NCI-H187 (cell line): ENCODE measurements at regions not wholly inside any gene's neighbourhood (a gene's known extent, or its start where the extent isn't known, plus 50 kb on each side); places are given as distances from the start of the nearest gene placed in this dataset.
"Not testable (repeated sequence)": the region's sequence is repeated elsewhere in the genome, so short reads cannot be mapped to it uniquely, and the experiment has no call there.

Experiments
- DNase-seq, 2 experiments: peaks; one replicate each; lab custom pipeline; 2025; lab: John Stamatoyannopoulos, UW

DNA sequence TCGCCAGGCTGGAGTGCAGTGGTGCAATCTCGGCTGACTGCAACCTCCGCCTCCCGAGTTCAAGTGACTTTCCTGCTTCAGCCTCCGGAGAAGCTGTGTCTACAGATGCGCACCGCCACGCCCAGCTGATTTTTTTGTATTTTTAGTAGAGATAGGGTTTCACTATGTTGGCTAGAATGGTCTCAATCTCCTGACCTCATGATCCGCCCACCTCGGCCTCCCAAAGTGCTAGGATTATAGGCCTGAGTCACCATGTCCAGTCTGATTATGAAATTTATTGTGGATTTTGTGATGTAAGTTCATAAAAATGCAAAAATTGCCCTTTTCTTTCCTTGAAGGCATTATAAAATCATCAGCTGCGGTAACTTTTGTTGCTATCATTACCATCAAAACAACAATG lies 1688.3 kb upstream of the ADGRL3 start:
- not testable (repeated sequence) for DNase-seq

DNA sequence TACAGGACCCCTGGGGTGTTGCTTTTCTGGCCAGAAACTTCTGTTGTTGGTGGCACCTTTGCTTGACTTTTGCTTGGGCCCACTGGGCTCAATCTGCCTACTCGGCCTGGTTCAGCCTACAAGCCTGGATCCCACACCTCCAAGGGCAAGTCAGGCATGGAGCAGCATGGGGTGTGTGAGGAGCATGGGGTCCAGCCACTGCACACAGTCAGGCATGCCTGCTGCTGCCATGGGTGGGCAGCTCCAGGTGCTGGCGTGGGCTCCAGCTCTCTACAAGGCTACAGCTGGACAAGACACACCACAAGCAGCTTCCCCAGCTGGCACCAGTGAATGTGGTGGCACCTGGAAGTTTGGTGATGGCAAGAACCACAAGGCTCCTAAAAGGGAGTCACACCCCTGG lies 1683.1 kb upstream of the ADGRL3 start:
- DNase-seq: no peak

DNA sequence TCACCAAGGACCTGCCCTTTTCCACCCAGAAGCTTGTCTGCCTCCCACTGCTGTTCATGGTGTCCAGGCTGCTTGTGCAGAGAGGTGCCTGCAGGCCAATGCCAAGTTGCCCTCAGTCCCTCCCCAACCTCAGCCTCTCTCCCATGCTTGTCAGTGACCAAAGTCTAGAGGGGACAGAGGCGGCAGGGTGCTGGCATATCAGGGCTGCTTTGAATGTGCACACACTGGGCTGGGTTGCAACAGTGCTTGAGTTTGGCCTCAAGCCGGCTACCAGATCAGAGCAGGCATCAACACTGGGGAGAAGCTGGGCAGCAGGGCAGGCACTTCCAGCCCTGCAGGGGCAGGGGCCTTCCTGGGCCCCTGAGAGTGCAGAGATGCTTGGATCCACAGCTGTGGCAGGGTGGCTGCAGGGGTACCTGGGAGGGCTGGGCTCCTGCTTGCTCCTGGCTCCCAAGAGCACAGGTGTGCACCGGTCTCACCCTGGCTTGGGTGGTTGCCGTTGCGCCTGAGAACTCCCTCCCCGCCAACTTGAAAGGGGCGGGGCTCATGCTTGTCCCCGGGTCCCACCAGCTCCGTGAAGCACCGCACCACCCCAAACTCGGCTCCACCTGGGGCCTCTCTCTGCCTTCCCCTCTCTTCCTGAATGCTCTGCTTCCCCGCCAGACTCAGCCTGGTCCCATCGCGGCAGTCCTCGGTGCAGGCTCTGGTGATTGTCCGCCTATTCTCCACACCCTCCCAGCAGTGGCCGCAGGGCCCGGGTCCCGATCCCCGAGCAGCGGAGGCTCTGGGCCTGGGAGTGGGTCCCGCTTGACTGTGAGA lies 1681.9 kb upstream of the ADGRL3 start:
- DNase-seq: no peak

DNA sequence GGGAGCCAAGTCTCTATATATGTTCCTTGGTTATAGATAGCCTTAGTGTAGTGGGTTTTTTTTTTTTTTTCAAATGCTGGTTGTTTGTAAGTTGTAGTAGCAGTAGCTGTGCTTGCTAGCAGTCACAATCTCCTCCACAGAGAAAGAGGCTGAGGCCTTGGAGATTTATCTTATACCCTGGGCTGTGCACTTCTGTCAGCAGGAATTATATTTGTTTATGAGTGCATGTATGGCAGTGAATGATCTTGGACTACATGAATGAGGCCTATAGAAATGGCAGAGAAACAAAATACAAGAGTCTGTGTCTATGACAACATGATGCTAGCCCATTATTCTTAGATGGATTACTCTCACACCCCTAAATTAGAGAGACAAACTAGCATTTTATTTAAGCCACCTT lies 1674.2 kb upstream of the ADGRL3 start:
- no peak for DNase-seq

DNA sequence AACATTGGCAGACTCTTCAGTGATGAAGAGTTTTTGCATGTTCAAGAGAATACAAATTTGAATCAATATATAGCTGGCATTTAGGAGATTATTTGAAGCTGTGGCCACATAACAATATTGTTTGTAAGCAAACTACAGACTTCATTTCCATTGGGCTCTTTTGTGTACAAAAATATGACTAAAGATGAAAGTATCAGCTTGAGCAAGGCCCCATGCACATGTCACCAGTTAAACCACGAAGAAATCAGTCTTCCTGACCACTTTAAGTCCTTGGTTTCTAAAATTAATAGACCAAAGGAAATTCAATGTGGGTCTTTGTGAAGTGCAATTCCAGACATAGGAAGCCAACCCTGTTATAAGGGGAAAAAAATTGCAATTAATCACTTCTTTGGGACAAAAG lies 1664.6 kb upstream of the ADGRL3 start:
- DNase-seq: no peak

DNA sequence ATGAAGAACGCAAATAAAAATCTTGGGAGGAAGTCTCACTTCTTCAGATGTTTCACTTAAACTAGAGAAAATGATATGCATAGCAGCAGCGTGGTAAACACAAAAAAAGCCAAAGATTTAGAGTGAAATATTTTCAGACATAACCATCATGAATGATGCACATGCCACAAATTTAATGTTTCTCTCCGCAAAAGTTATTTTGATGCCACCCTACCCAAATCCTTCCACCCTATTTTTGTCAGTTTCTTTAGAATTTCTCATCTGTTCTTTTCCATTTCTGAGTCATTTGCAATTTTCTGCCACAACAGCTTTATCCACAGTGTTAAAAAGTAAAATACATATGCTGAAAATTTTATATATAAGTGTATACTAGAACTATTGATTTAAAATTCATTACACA lies 1663.7 kb upstream of the ADGRL3 start:
- DNase-seq: no peak

DNA sequence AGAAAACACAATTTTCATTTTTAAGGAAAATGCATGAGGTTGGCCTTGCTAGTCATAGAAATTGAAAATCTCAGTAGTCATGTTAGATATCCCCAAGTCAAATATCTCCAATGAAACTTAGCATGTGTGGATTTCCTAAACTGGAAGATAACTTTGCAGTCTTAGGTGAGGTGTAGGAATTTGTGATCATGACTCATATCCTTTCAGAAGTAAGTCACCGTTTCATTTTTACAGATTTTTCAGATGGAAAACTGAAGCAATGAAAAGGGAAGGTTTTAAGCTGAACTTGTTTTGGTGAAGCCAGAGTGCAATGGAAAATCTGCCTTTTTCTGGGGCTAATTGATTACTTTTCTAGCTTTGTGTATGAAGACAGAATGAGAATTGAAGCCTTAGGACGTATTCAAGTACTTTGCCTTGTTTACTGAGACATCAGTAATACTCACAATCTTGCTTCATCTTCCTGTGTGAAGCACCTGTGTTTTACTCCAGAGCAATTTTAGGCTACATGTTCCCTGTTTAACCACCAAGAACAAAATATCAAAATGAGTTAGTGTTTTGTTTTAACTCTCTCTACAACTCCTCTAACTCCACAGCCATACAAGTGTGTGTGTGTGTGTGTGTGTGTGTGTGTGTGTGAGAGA lies 1662.8 kb upstream of the ADGRL3 start:
- no peak for DNase-seq

DNA sequence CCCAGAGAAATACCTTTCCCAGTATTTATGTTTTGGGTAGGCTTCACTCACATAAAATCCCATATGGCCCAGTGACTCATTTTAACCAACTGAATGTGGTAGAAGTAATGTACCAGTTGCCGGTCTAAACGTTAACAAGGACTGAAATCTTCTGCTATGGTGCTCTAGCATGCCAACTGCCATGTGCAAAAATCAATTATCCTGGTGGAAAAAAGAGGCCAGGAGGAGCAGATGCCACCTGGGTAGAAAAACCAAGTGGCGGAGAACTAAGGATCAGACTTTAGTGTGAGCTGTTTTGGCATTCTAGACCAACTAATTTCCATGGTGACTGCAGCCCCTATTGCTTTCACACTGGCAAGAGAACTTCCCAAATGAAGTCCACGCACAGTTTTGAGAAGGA lies 1660.7 kb upstream of the ADGRL3 start:
- DNase-seq: no peak

DNA sequence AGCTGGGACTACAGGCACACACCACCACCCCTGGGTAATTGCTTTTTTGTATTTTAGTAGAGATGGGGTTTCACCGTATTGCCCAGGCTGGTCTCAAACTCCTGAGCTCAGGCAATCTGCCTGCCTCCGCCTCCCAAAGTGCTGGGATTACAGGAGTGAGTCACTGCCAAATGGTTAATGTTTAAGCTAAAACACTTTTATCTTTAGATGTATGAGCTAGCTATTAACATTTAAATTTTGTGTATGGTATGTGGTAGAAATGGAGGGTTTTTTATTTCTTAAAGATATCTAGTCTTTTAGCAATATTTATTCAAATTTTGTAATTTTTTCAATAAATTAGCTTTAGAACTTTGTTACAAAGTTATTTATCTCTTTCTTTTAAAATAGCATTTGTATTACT lies 1659.8 kb upstream of the ADGRL3 start:
- no peak for DNase-seq

DNA sequence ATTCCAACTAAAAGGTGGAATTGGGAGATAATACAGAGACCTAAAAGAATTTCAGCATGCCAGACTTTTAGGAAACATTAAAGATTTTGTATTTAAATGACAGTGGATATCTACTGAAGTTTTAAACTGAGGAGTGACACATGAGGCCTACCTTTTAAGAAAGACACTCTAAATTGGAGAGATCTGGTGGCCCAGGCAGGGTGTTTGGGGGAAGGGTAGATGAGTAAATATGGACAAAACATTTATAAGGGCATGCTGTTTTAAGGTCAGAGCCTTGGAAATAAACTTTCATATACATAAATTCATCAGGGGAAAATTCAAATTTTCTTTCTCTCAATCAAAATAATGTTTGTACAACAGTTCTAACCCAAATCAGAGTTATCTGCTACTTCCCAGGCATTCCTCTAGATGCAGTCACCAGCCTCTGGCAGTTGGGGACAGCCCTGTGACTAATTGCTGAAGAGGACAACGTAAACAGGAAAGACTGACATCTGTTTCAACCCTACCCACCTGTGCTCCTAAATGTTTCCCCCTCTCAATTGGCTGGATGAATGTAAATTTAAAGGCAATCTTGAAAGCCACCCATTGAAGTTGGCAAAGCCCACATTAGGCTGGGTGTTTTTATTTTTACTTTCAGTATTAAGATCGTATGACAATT lies 1646.9 kb upstream of the ADGRL3 start:
- no peak for DNase-seq

DNA sequence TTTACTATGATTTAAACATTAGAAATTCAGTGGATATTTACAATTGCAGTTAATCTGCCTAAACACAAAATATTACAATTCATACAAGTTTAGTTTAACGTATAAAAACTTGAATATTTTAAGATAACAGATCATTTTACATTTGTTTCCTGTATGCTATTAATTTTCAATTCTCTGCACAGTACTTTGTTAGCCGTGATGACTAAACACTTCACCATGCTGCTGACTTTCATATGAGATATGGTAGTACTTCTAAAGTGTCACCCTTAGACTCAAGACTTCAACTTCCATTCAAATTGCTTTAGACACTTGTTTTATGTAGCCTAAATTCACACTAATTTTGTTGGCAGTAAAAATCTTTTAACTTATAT lies 1646.4 kb upstream of the ADGRL3 start:
- DNase-seq: no peak

DNA sequence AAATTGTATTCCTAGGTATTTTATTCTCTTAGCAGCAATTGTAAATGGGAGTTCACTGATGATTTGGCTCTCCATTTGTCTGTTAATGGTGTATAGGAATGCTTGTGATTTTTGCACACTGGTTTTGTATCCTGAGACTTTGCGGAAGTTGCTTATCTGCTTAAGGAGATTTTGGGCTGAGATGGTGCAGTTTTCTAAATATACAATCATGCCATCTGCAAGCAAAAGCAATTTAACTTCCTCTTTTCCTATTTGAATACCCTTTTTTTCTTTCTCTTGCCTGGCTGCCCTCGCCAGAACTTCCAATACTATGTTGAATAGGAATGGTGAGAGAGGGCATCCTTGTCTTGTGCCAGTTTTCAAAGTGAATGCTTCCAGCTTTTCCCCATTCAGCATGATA lies 1643.9 kb upstream of the ADGRL3 start:
- DNase-seq: not testable (repeated sequence)

DNA sequence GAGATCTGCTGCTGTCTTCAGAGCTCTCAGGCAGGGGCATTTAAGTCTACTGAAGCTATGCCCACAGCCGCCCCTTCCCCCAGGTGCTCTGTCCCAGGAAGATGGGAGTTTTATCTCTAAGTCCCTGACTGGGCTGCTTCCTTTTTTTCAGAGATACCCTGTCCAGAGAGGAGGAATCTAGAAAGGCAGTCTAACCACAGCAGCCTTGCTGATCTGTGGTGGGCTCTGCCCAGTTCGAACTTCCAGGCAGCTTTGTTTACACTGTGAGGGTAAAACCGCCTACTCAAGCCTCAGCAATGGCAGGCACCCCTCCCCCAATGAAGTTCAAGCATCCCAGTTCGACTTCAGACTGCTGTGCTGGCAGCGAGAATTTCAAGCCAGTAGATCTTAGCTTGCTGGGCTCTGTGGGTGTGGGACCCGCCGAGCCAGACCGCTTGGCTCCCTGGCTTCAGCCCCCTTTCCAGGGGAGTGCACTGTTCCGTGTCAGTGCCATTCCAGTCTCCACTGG lies 1639.9 kb upstream of the ADGRL3 start:
- not testable (repeated sequence) for DNase-seq

DNA sequence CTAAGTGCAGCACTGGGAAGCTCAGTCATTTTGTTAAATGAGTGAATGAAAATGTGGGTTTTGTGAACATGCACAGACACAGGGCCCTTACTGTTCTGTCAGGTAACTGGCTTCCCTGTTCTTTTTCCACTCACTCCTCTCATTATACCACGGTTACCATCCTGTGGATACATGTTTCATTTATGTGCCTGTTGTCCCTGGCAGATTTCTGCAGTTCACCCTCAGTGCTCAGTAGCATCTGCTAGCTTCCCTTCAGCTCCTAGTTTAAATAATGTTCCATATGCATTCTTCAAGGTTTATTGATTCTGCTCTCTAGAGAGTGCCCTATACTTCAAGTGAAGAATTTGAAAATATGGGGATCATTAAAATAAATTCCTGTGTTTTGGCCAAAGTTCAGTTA lies 1634.3 kb upstream of the ADGRL3 start:
- DNase-seq: no peak

DNA sequence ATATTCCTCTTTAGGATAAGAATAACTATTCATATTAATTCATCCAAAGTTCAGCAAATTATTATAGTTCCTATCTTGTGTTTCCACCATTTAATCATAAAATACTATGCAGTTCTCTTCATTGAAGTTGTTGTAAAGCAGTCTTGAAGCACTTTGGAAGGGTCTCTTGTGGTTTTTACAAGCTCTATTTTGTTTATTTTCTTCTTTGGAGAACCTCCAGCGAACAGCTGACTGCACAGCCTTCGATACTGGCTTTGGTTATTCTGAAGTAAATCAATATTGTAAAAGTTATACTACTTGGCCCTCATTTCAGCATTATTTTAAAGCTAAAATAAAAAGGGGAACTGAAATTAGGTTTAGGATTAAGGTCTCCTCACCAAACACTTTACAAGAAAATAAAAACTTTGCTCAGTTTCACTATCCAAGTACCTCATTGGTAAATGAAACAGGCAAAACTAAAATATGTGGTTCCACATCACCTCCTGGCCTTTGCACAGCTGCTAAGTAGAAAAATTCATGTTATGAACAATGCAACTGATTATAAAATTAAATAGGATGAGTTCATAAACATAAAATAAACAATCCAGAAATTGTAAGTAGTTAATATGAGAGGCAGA lies 1629.2 kb upstream of the ADGRL3 start:
- DNase-seq: no peak

DNA sequence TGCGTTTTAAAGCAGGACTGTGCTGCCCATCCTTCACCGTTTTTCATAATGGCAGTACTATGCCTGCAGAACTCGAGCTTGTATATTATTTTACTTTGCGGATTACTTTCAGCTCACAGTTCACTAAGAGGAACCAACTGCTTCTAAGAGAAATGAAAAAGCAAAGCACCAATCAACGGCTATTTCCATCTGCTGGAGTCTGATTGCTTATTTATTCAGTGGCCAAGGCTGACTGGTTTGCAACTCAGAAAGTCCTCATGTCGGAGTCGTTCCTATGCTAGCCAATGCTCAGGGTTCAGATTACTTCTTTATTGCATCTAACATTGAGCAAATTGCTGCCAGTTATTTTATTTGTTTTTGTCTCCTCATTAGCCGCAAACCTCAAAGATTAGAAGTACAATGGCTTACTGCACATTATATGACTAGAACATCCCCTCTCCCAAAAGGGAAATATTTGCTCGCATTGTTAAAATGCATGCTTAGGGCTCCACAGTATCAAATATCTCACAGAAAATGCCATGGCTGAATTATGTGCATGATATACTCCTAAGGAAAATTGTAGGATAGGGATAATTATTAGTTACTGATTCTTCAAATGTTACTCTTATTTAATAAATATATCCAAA lies 1628.2 kb upstream of the ADGRL3 start:
- no peak for DNase-seq

DNA sequence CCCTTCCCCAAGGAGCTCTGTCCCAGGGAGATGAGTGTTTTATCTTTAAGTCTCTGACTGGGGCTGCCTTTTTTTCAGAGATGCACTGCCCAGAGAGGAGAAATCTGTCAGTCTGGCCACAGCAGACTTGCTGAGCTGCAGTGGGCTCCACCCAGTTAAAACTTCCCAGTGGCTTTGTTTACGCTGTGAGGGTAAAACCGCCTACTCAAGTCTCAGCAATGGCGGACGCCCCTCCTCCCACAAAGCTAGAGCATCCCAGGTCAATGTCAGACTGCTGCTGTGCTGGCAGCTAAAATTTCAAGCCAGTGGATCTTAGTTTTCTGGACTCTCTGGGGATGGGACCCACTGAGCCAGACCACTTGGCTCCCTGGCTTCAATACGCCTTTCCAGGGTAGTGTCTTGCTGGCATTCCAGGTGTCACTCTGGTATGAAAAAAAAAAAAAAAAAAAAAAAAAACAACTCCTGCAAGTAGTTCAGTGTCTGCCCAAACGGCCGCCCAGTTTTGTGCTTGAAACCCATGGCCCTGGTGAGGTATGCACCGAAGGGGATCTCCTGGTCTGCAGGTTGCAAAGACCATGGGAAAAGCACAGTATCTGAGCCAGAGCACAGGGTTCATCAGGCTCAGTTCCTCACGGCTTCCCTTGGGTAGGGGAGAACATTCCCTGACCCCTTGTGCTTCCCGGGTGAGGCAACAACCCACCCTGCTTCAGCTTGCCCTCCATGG lies 1616.1 kb upstream of the ADGRL3 start:
- DNase-seq: no peak

DNA sequence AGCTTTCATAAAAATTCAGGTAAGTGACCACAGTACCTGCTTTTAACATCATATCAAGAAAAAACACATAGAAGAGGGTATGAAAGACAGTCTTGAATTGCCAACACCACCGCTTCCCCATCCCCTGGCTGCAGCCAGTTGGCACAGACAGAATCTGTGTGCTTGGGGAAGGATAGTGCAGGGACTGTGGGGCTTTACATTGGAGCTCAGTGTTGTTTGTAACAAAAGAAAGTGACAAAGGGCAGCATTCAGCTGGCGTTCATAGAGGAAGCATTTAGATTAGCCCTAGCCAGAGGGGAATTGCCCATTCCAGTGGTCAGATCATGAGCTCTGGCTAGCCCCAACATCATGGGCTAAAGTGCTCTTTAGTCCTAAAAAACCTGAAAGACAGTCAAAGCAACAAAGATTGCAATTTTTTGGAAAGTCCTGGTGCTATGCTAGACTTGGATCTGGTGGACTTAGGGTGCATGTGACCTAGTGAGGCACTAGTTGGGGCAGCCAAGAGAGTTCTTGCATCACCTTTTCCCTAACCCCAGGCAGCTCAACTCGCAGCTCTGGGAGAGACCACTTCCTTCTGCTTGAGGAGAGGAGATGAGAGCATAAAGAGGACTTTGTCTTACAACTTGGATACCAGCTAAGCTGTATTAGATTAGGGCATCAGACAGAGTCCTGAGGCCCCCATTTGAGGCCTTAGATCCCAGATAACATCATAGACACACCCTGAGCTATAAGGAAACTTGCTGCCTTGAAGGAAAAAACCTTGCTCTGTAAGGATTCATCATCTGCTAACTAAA lies 1602.4 kb upstream of the ADGRL3 start:
- no peak for DNase-seq

DNA sequence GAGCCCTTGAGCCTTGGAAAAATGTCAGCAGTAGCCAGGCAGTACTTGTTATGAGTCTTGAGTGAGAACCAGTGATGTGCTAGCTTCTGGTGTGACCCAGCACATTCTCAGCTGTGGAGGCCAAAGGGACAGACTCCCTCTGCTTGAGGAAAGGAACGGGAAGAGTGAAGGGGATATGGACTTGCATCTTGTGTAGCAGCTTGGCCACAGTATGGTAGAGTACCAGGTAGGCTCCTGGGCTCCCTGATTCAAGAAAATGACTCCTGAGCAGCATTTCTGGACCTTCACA lies 1601.9 kb upstream of the ADGRL3 start:
- no peak for DNase-seq

DNA sequence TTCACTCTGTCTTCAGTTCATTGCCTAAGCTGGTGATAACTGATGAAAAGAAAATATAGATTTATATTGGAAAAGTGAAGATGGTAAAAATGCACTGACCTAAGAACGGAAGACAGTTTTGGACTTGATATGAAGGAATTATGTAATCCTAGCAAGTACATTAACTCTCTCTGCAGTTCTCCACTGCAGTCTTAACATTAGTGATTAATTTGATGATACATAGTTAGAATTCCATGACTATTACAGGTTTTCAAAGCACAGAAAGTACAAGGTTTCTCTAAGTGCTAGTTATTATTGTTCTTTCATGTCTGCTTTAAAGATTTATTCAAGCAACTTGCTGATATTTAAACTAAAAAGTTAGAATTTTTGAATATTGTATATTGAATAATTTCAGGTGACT lies 1591.7 kb upstream of the ADGRL3 start:
- no peak for DNase-seq

DNA sequence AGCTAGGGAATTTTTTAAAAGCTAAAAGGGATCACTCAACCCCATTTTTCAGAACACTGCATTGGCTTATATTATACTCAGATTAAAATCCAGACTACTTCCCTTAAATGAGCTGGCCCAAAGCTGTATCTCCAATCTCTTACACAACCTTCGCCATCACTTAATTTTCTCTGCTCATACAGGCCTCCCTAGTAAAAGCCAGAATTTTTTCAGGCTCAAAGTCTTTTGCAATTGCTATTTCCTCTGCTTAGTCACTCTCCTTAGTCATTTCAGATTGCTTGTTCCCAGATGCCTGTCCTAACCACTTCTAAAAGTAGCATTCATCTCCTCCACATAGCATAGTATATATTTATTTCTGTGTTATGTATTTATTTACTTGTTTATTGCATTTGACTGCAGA lies 1587.9 kb upstream of the ADGRL3 start:
- DNase-seq: no peak
